ENCODE measurements at regions not wholly inside any gene's neighbourhood (a gene's known extent, or its start where the extent isn't known, plus 50 kb on each side); places are given as distances from the start of the nearest gene placed in this dataset.

- ChIA-PET CTCF (ENCODE audit: partially characterized antibody) (interaction anchor here (0.7 to 1.2 kb wide), 3 partner anchors 9 to 112 kb away, joined by 3 read pairs; no protein-coding TSS in a partner anchor), POLR2A (ENCODE audit: partially characterized antibody) (interaction anchor here (0.8 kb wide), 1 partner anchor 118 kb away, joined by 3 read pairs; no protein-coding TSS in a partner anchor)
- Histone ChIP-seq H3K27ac (ENCODE audit: low read depth, low read length) (no peak overlapping the region), H3K27me3 (replicated peaks in 1 of 4; ENCODE audit: control insufficient read depth in 3 of 4, extremely low read depth in 1 of 4, insufficient read depth in 3 of 4, low read length in 3 of 4) (no peaks in the 10 kb centered on the region; a peak in 1 of 7 replicates), H3K36me3 (ENCODE audit: control insufficient read depth in 2 of 4, insufficient read depth in 4 of 4, low read length in 3 of 4) (no peaks in the 10 kb centered on the region), H3K4me1 (replicated peaks in 1 of 4; ENCODE audit: control insufficient read depth in 3 of 4, insufficient read depth in 4 of 4, low read length in 3 of 4) (peaks cover 2 to 10% (median 6%) of the 10 kb centered on the region in 4 experiments), H2BK120ac (replicated peaks; ENCODE audit: low read depth, low read length) (no peak overlapping the region), H4K8ac (ENCODE audit: extremely low read depth, insufficient read depth, low read length) (no peak overlapping the region), H3K4me3 (ENCODE audit: extremely low read depth in 1 of 4, insufficient read depth in 2 of 4, low read depth in 3 of 4, low read length in 4 of 4) (no peak overlapping the region), H4K5ac (ENCODE audit: insufficient read length, low read depth, low read length) (no peak overlapping the region), H4K91ac (replicated peaks; ENCODE audit: insufficient read length, low read length) (no peak overlapping the region), H3K9ac (replicated peaks in 1 of 4; ENCODE audit: extremely low read depth in 1 of 4, low read depth in 3 of 4, low read length in 3 of 4) (no peak overlapping the region), H2BK15ac (ENCODE audit: low read length) (no peak overlapping the region), H2BK12ac (ENCODE audit: low read depth, low read length) (peak overlapping the region; percentile 75; the same call in 1 of the 2 replicates), H2BK5ac (ENCODE audit: low read depth, low read length) (no peak overlapping the region; the same call in 1 of the 2 replicates), H2AK5ac (ENCODE audit: low read depth, low read length) (no peak overlapping the region), H3K9me3 (ENCODE audit: insufficient read depth in 2 of 2, low read depth in 1 of 2, low read length in 1 of 2) (no peaks in the 10 kb centered on the region), H3K23me2 (ENCODE audit: low read depth, low read length) (no peaks in the 10 kb centered on the region), H3K4me2 (ENCODE audit: insufficient read depth in 1 of 2, low read depth in 2 of 2, low read length in 2 of 2) (no peak overlapping the region), H2BK20ac (ENCODE audit: low read length) (peak overlapping the region; percentile 61; the same call in 1 of the 2 replicates), H3K56ac (replicated peaks; ENCODE audit: insufficient read length, low read depth, low read length) (no peak overlapping the region), H4K20me1 (replicated peaks in 1 of 2; ENCODE audit: control insufficient read depth in 1 of 2, insufficient read depth in 2 of 2, low read length in 2 of 2) (no peaks in the 10 kb centered on the region), H3K18ac (ENCODE audit: extremely low read depth, low read length) (no peak overlapping the region), H2AFZ (ENCODE audit: low read length) (no peak overlapping the region), H3K14ac (ENCODE audit: insufficient read length) (no peak overlapping the region), H3K79me2 (ENCODE audit: control insufficient read depth in 1 of 2, insufficient read depth in 2 of 2, low read length in 2 of 2) (no peaks in the 10 kb centered on the region), H3K23ac (ENCODE audit: insufficient read length) (no peak overlapping the region), H3K4ac (replicated peaks; ENCODE audit: insufficient read length, low read depth, low read length) (no peak overlapping the region), H3K79me1 (ENCODE audit: low read depth, low read length) (no peaks in the 10 kb centered on the region)
- DNase-seq (ENCODE audit: low read depth in 1 of 2, low spot score in 2 of 2) = no peak
- WGBS, 2 experiments (ENCODE audit: extremely low coverage in 1 of 2, insufficient coverage in 1 of 2, insufficient read length in 1 of 2, insufficient replicate concordance in 2 of 2, low coverage in 1 of 2, low lambda C conversion rate in 2 of 2, missing lambda C conversion rate in 1 of 2) = 93% methylated on average over 12 of the region's 16 CpGs; no CpG with 5 or more reads in 1 of the 2 experiments
- FAIRE-seq = no peak
- TF ChIP-seq MAX (IDR thresholded peaks at IDR 0.05) = no peak
- no peak for TF ChIP-seq GTF2F1 (IDR thresholded peaks at IDR 0.05; ENCODE audit: borderline replicate concordance, low read depth, low read length)
- no peak for TF ChIP-seq SP1 (IDR thresholded peaks at IDR 0.05; ENCODE audit: low read depth, low read length)
- TF ChIP-seq TCF12 (IDR thresholded peaks at IDR 0.05; ENCODE audit: low read depth, low read length) = no peak
- no peak for TF ChIP-seq TBP (IDR thresholded peaks at IDR 0.05; ENCODE audit: low read depth, low read length)
- TF ChIP-seq, protein P1, sequence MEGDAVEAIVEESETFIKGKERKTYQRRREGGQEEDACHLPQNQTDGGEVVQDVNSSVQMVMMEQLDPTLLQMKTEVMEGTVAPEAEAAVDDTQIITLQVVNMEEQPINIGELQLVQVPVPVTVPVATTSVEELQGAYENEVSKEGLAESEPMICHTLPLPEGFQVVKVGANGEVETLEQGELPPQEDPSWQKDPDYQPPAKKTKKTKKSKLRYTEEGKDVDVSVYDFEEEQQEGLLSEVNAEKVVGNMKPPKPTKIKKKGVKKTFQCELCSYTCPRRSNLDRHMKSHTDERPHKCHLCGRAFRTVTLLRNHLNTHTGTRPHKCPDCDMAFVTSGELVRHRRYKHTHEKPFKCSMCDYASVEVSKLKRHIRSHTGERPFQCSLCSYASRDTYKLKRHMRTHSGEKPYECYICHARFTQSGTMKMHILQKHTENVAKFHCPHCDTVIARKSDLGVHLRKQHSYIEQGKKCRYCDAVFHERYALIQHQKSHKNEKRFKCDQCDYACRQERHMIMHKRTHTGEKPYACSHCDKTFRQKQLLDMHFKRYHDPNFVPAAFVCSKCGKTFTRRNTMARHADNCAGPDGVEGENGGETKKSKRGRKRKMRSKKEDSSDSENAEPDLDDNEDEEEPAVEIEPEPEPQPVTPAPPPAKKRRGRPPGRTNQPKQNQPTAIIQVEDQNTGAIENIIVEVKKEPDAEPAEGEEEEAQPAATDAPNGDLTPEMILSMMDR (IDR thresholded peaks at IDR 0.05; ENCODE audit: control extremely low read depth in 1 of 3, insufficient read depth in 1 of 3, low read depth in 1 of 3, low read length in 3 of 3) = peak in 2 of 3 experiments; percentile 26; a peak in 2 of 4 replicates
- no peak for TF ChIP-seq ASH2L (IDR thresholded peaks at IDR 0.05; ENCODE audit: low read length)
- TF ChIP-seq TAF7 (optimal IDR thresholded peaks at IDR 0.05; ENCODE audit: borderline replicate concordance, low read depth, low read length) = no peak
- TF ChIP-seq CHD2 (IDR thresholded peaks at IDR 0.05; ENCODE audit: low read length) = no peak
Observed at GRCh38 chr21:41659791-41660560, 106.9 kb downstream of the RIPK4 start.

Measured in H1 (cell line).